Endothelial cell of umbilical vein (primary cell): ENCODE measurements at regions not wholly inside any gene's neighbourhood (a gene's known extent, or its start where the extent isn't known, plus 50 kb on each side); places are given as distances from the start of the nearest gene placed in this dataset.

ENCODE experiments used
- BruUV-seq: library from RNA; stranded (reverse); fragments of 400-500 nt; replicated peaks from 2 replicates; lab custom pipeline; 2021; lab: Mats Ljungman, UMichigan
- CTCF ChIA-PET: fragments of 300-600, 350-600 bp; sonication (Branson Sonifier 250); formaldehyde crosslinking; loops from one replicate; lab custom pipeline; 2021; ENCODE audit warnings: antibody characterized with exemption, inconsistent platforms; lab: Charles Lee
- POLR2A ChIA-PET: fragments of 300-600, 350-600 bp; sonication (Branson Sonifier 250); formaldehyde crosslinking; loops from one replicate; lab custom pipeline; 2021; ENCODE audit warnings: antibody characterized with exemption, inconsistent platforms; lab: Charles Lee
- DNase-seq: peaks from one replicate; pipeline ENCODE4 v3.0.0-alpha.2; 2011; ENCODE audit warnings: low read depth, low spot score
- FAIRE-seq: peaks from 2 replicates; lab custom pipeline; 2011; peaks lifted over from hg19 to GRCh38; lab: Jason Lieb, UNC
- H2AFZ ChIP-seq: 2 replicates; pipeline ENCODE4 v1.6.0; 2012; ENCODE audit warnings: low read depth, low read length, control low read depth, inconsistent platforms
- H3K27ac ChIP-seq: 2 replicates; pipeline ENCODE4 v1.5.1; 2011; ENCODE audit warnings: low read depth, mild to moderate bottlenecking, control low read depth, low read length, moderate library complexity; ENCODE audit not compliant: insufficient read depth
- H3K27me3 ChIP-seq, 2 experiments: 2 replicates each; pipeline versions ENCODE4 v1.6.0 to v1.6.1; 2011; ENCODE audit warnings: low read length in 2 of 2, mixed read lengths in 1 of 2; ENCODE audit not compliant: control insufficient read depth in 2 of 2, insufficient read depth in 2 of 2
- H3K36me3 ChIP-seq, 2 experiments: 2 replicates in 1 of 2; 3 replicates in 1 of 2; pipeline ENCODE4 v1.5.1; 2011; ENCODE audit warnings: low read length in 2 of 2, mild to moderate bottlenecking in 1 of 2, moderate library complexity in 1 of 2; ENCODE audit not compliant: control insufficient read depth in 2 of 2, insufficient read depth in 2 of 2; ENCODE audit errors: extremely low read depth in 1 of 2
- H3K4me1 ChIP-seq: 3 replicates; pipeline ENCODE4 v1.5.1; 2011; ENCODE audit warnings: mild to moderate bottlenecking, low read length; ENCODE audit not compliant: control insufficient read depth, insufficient read depth; ENCODE audit errors: extremely low read depth
- H3K4me2 ChIP-seq: 2 replicates; pipeline ENCODE4 v1.6.1; 2011; ENCODE audit warnings: low read length, control low read depth, mixed read lengths; ENCODE audit not compliant: insufficient read depth
- H3K4me3 ChIP-seq, 3 experiments: fragments of 200-600 bp in 1 of 3; sonication (generic), shearing (Covaris generic) in 1 of 3; replicated peaks in 1 of 3; 2 replicates each; pipeline ENCODE4 v1.5.1; 2011 to 2016; ENCODE audit warnings: control low read depth in 3 of 3, low read length in 3 of 3, mild to moderate bottlenecking in 2 of 3, inconsistent platforms in 1 of 3, low read depth in 1 of 3, moderate library complexity in 1 of 3; ENCODE audit not compliant: insufficient read depth in 1 of 3
- H3K79me2 ChIP-seq: 2 replicates; pipeline ENCODE4 v1.6.0; 2012; ENCODE audit warnings: low read length, inconsistent platforms; ENCODE audit not compliant: control insufficient read depth, insufficient read depth
- H3K9ac ChIP-seq: replicated peaks from 2 replicates; pipeline ENCODE3; 2011; ENCODE audit warnings: low read length, control low read depth; ENCODE audit not compliant: insufficient read depth; ENCODE audit errors: extremely low read depth
- H3K9me1 ChIP-seq: replicated peaks from 3 replicates; pipeline ENCODE4 v1.6.0; 2011; ENCODE audit warnings: mild to moderate bottlenecking, low read length; ENCODE audit not compliant: control insufficient read depth, insufficient read depth; ENCODE audit errors: extremely low read depth
- H3K9me3 ChIP-seq: replicated peaks from 2 replicates; pipeline ENCODE4 v1.5.1; 2012; ENCODE audit warnings: low read length, inconsistent platforms; ENCODE audit not compliant: control insufficient read depth, insufficient read depth
- H4K20me1 ChIP-seq: replicated peaks from 2 replicates; pipeline ENCODE3; 2011; ENCODE audit warnings: mild to moderate bottlenecking, low read length; ENCODE audit not compliant: control insufficient read depth, insufficient read depth; ENCODE audit errors: extremely low read depth
- CTCF ChIP-seq, 2 donors: IDR thresholded peaks; 1 replicate in 1 of 2; 2 replicates in 1 of 2; pipeline ENCODE4 v1.5.1; 2011; ENCODE audit warnings: low read length in 2 of 2, mild to moderate bottlenecking in 2 of 2, moderate library complexity in 2 of 2, control low read depth in 1 of 2, inconsistent platforms in 1 of 2, low read depth in 1 of 2; ENCODE audit not compliant: insufficient read depth in 1 of 2; ENCODE audit errors: extremely low read depth in 1 of 2
- EZH2 ChIP-seq: IDR thresholded peaks from 2 replicates; pipeline ENCODE4 v1.6.1; 2012; ENCODE audit warnings: borderline replicate concordance, low read depth, mild to moderate bottlenecking, moderate library complexity, low read length, inconsistent platforms; ENCODE audit not compliant: severe bottlenecking
- FOS ChIP-seq: IDR thresholded peaks from 2 replicates; pipeline ENCODE4 v1.6.1; 2011; ENCODE audit warnings: mild to moderate bottlenecking, low read length, moderate library complexity, borderline replicate concordance; ENCODE audit not compliant: insufficient read depth
- GATA2 ChIP-seq: IDR thresholded peaks from 2 replicates; pipeline ENCODE4 v1.7.0; 2011; ENCODE audit warnings: low read depth, mild to moderate bottlenecking, moderate library complexity, mixed read lengths, low read length; ENCODE audit not compliant: insufficient read length, insufficient read depth
- JUN ChIP-seq: IDR thresholded peaks from 2 replicates; pipeline ENCODE4 v1.6.1; 2011; ENCODE audit warnings: borderline replicate concordance, low read depth; ENCODE audit not compliant: insufficient read length, insufficient read depth
- MAX ChIP-seq: IDR thresholded peaks from 2 replicates; pipeline ENCODE4 v1.6.1; 2011; ENCODE audit not compliant: insufficient read depth, insufficient read length
- MYC ChIP-seq: IDR thresholded peaks from one replicate; pipeline ENCODE4 v1.6.1; 2011; ENCODE audit warnings: mild to moderate bottlenecking, low read depth, low read length
- POLR2A ChIP-seq: IDR thresholded peaks from 2 replicates; pipeline ENCODE4 v1.6.1; 2012; ENCODE audit warnings: low read depth, mild to moderate bottlenecking, control low read depth, low read length
- POLR2AphosphoS5 ChIP-seq: IDR thresholded peaks from 2 replicates; pipeline ENCODE4 v1.6.1; 2012; ENCODE audit warnings: low read depth, mild to moderate bottlenecking, control low read depth, low read length, moderate library complexity; ENCODE audit not compliant: insufficient read depth
- dilution Hi-C: fragments of 300-500 bp; cut with MboI; formaldehyde crosslinking; loops from one replicate; pipeline ENCODE4 v1.15.0; 2019; ENCODE audit warnings: low sequenced_read_pairs; ENCODE audit not compliant: extremely low pct_ligation_motif_present
- intact Hi-C: fragments of 100-400 bp; cut with micrococcal nuclease; formaldehyde crosslinking; loops from one replicate; pipeline ENCODE4 v1.10.0; 2022

- no TSS peak for BruUV-seq
- H3K27ac ChIP-seq: no peak overlapping the region
- dilution Hi-C loops (no loop called here), intact Hi-C loops (no loop called here)
- H3K36me3 ChIP-seq: no peaks in the 10 kb centered on the region
- H3K79me2 ChIP-seq: no peaks in the 10 kb centered on the region
- no peak overlapping the region for H3K4me3 ChIP-seq
- H3K9ac ChIP-seq: no peak overlapping the region
- peaks cover 2% of the 10 kb centered on the region in 2 experiments for H3K27me3 ChIP-seq
- H3K4me1 ChIP-seq: no peaks in the 10 kb centered on the region
- no peak overlapping the region for H2AFZ ChIP-seq
- ChIA-PET POLR2A (no interaction called here), CTCF (no interaction called here)
- no peaks in the 10 kb centered on the region for H3K9me3 ChIP-seq
- TF ChIP-seq POLR2AphosphoS5 (no peak), EZH2 (no peak), MYC (no peak), POLR2A (no peak), GATA2 (no peak), JUN (no peak), MAX (no peak), FOS (no peak), CTCF (IDR thresholded peaks at IDR 0.05; ENCODE audit: extremely low read depth in 1 of 2, insufficient read depth in 1 of 2, low read depth in 1 of 2, low read length in 2 of 2) (no peak)
- no peak for DNase-seq
- no peaks in the 10 kb centered on the region for H4K20me1 ChIP-seq
- no peak overlapping the region for H3K4me2 ChIP-seq
- H3K9me1 ChIP-seq: no peaks in the 10 kb centered on the region
- no peak for FAIRE-seq
Observed at GRCh38 chr15:62717496-62717895, 325.1 kb upstream of the TPM1 start.
